NCI-H2081 treated with DMSO at 0.1 percent for 48 hours (cell line): ENCODE measurements at regions not wholly inside any gene's neighbourhood (a gene's known extent, or its start where the extent isn't known, plus 50 kb on each side); places are given as distances from the start of the nearest gene placed in this dataset.
"Not testable (repeated sequence)": the region's sequence is repeated elsewhere in the genome, so short reads cannot be mapped to it uniquely, and the experiment has no call there.

Experiments
- DNase-seq: peaks from one replicate; lab custom pipeline; 2025; lab: John Stamatoyannopoulos, UW

DNA sequence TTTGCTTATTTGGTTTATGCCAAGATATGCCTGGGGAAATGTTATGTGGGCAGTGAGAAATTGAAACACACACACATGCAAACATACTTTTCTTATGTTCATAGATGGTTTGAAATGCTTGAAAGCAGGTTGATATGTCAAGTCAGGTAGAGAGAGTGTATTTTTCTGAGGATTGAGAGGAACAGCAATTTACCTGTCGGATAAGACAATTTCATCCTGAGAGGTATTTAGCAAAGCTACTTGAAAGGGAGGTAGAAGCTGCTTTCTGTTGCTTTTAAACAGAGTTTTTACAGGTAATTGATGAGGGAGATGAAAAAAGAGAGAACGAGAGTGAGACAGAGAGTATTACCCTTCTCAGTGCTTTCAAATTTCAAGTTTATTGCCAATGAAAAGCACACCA lies 854.3 kb downstream of the CDH8 start:
- no peak for DNase-seq

DNA sequence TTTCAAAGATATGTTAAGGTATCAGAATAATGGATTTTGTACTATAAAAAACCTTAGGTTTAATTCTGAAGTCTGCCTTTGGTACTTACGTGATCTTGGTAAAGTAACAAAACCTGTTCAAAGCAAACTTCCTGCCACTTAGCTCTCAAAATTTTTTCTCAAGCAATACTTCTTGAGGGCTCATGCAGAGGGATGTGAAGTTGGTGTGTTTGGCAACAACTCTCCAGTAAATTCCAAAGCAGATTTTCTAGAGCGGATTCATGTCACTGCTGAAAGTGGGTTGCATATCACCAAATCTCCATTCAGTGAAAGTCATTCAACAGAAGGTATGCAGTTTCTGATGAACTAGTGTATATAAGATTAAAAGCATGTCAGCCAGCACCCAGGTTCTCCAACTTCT lies 856.7 kb downstream of the CDH8 start:
- no peak for DNase-seq

DNA sequence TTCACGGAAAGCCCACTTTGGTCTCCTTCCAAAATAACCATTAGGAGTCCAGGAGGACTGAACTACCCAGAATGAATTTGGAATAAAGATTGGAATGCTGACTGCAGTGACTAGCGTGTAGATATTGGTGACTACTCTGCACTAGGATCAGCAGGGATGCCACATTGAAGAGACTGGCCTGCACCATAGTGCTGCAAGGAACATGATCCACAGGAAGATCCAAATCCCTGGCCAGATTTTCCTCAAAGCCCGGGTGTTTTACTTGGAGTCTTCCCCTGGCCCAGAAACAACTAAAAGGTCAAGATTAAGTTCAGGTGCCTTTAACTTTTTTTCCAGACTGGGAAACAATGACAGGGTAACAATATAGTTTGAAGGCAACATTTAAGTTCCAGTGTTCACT lies 870.4 kb downstream of the CDH8 start:
- DNase-seq = no peak

DNA sequence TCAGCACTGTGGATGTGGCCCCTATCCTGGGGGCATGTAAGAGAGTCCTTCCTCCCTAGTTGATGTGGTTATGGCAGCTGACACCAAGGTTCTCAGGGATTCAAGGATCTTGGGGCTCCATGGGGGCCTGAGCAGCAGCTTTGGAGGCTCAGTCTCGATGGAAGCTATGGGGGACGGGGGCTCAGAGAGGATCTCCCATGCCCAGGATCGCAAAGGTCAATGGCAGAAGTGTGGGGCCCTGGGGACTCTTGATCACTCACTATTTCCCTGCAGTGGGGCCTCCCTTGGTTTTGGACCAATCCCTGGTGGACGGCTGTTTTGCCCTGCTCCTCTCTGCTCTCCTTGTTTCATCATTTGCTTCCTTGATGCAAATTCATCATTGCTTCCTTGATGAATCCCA lies 885.9 kb downstream of the CDH8 start:
- no peak for DNase-seq

DNA sequence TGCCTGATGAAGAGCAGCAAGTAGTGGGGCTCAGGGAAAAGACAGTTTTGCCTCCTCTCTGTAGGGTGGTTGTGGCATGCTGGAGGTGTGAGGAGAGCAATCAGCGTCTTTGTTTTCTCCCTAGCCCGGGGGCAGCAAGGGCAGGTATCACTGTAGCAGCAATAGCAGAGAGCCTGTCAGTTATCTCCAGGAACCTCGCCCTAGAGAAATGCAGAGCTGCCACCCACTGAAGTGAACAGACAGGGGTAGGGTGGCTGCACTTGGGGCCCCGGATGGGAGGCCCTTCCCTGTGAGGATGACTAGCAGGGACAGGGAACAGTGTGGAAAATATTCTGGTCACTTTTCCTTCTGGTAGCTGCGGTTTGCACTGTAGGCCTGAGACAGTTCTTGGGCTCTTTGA lies 886.5 kb downstream of the CDH8 start:
- DNase-seq = no peak

DNA sequence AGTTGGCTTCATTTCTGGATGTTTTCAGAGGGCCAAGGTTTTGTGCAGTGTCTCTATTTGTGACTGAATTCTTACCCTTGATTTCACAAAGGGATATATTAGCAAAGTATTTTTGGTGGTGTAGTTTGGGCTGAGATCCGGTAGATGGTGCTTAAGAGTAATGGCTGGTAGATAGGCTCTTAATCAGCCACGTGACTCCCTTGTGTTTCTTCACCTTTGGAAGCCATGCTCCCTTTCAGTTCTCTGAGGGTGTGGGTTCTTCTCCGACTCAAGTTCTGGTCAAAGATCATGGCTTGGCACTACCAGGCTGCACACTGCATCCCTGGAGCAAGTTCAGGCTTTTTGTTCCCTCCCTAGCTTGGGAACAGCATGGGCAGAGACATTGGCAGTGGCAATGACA lies 887.3 kb downstream of the CDH8 start:
- no peak for DNase-seq

DNA sequence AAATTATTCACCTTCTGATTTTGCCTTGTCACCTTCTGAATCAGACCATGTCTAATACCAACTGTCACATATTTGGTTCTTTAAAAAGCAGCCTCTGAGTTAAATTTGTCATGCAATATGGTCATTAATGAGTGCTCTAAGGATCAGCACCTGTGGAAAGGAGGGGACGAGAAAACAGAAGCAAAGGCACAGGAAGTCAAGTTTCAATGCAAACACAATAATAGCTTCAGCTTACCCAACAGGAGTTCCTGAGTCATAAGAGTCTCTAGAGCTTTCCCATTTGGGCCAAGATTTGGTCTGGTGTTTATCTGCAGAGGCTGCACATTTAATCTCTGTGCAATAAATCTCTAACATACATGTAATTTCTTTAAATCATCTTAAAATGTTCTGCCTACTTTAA lies 889.8 kb downstream of the CDH8 start:
- no peak for DNase-seq

DNA sequence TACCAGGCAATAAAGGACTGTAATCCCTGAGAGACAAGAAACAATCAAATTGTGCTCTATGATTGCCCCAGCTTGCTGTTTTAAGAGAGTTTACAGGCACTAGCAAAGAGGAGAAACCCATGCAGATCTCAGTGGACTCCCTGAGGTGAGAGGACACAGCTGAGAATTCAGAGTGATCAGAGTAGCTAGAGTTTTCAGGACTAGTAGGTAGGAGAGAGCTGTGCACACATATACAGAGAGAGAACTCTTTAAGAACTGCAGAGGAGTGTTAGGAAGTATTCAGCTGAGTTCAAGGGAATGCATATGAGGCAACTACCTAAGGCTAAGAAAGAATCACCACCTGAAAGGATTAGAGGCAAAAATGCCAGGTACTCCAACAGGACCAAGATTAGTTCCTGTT lies 904.8 kb downstream of the CDH8 start:
- no peak for DNase-seq

DNA sequence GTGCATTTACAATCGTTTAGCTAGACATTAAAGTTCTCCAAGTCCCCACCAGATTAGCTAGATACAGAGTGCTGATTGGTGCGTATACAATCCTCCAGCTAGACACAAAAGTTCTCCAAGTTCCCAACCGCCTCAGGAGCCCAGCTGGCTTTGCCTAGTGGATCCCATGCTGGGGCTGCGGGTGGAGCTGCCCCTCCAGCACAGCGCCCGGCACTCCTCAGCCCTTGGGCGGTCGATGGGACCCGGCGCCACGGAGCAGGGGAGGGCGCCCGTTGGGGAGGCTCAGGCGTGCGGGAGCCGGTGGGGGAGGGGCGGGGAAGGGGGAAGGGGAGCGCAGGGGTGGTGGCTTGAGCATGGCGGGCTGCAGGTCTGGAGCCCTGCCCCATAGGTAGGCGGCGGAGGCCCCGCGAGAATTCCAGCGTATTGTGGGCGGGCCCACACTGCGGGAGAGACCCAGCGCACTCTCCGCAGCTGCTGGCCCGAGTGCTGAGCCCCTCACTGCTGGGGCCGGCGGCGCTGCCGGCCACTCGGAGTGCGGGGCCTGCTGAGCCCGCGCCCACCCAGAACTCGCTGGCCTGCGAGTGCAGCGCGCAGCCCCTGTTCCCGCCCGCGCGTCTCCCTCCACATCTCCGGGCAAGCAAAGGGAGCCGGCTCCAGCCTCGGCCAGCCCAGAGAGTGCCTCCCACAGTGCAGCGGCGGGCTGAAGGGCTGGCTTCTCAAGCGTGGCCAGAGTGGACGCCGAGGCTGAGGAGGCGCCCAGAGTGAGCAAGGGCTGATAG lies 907.5 kb downstream of the CDH8 start:
- DNase-seq = no peak

DNA sequence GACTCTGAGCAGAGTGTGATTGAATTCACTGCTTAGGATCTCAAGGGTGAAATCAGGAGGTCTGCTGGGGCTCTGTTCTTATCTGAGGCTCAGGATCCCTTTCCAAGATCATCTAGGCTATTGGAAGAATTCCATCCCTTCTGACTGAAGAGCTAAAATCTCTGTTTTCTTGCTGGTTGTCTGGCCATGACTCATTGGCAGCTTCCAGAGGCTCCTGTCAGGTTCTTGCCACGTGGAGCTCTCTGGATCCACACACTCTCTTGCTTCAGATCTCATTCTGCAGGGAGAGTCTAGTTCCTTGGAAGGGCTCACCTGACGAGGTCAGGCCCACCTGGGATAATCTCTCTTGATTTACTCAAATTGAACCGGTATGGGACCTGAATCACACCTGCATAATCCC lies 930.7 kb downstream of the CDH8 start:
- DNase-seq = no peak

DNA sequence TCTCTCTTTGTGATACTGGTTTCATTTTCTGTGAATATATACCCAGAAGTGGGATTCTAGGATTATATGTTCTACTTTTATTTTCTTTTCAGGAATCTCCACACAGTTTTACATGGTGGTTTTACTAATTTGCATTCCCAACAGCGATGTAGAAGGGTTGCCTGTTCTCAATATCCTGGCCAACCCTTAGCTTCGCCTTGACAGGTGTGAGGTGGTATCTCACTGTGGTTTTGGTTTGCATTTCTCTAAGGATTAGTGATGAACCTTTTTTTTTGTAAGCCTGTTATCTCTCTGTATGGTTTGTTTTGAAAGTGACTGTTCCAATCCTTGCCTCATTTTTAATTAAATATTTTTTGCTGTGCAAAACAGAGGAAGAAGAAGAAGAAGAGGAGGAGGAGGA lies 937.7 kb downstream of the CDH8 start:
- no peak for DNase-seq

DNA sequence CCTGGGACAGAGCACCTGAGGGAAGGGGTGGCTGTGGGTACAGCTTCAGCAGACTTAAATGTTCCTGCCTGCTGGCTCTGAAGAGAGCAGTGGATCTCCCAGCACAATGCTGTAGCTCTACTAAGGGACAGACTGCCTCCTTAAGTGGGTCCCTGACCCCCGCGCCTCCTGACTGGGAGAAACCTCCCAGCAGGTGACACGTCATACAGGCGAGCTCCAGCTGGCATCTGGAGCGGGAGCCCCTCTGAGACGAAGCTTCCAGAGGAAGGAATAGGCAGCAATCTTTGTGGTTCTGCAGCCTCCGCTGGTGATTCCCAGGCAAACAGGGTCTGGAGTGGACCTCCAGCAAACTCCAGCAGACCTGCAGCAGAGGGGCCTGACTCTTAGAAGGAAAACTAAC lies 944.9 kb downstream of the CDH8 start:
- not testable (repeated sequence) for DNase-seq

DNA sequence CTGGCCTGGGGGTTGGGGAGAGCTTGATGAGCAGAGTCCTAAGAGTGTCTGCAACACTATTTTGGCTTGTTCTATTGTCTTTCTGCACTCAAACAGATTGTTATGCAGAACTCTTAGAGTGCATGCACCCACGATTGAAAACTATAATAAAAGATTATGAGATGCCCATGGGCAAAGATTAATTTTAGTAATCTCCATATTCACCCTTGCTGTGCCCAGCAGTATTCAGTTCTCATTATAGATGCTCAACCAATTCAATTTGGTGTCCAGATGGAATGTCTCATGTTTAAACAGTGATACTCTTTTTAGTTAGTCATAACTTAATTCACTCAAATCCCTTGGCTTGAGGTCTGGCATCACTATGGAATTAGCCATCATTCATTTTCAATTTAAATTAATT lies 952.5 kb downstream of the CDH8 start:
- no peak for DNase-seq

DNA sequence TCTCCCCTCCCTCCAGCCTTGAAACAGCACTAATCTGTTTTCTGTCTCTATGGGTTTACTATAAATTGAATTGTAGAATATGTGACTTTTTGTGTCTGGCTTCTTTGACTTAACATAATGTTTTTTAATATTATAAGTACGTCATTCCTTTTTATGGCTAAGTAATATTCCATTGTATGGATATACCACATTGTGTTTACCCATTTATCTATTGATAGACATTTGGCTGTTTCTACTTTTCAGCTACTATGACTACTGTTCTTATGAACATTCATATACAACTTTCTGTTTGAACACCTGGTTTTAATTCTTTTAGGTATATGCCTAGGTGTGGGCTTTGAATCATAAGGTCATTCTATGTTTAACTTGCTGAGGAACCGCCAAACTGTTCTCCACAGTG lies 961.9 kb downstream of the CDH8 start:
- DNase-seq = no peak

DNA sequence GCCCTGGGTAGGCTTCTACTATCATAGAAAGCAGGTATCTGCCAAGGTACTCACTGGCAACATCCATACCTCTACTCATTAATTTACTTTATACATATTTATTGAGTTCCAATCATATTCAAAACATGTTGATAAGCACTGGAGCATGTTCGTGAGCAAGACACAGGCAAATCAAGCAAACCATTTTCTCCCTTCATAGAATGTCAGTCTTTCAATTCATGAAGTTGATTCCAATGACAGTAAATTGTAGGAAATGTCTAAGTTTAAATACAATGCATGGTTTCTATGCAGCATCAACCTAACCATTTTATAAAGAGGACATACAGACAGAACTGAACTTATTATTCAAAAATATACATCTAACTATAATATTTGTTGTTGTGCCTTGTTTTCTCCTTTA lies 978.6 kb downstream of the CDH8 start:
- no peak for DNase-seq

DNA sequence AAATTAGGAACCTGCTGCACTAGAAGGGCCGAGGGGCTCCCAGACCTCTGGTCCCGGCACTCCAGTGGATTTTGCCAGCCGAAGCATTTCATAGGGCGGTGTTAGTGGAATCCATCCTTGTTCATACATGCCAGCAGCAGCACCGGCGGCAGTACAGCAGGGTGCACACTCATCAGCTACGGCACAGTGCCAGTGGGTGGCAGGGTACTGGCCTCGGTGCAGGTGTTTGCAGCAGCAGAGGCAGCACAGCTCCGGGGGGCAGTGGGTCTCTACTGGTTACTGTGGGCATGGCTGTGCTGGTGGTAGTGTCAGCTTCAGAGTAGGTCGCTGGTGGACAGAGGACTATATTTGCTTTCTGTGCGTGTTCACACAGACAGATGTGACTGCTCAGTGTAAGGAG lies 985.7 kb downstream of the CDH8 start:
- no peak for DNase-seq

DNA sequence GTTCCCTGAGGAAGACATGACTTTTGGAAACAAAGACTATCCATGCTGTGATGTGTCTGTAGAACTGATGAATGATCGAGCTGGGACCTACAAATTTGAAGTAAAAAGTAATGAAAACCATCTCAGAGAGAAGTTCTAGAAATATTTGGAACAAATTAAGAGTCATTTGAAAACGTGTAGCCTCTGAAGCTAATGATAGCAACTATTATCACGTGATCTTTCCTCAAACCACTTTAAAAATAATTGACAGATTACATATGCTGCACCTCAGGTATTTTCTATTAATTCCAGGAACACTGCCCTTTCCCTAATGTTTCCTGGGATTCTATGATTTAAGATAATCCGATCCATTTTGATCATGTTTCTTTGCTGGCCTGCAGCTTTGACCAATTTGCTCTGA lies 990.3 kb downstream of the CDH8 start:
- DNase-seq = no peak

DNA sequence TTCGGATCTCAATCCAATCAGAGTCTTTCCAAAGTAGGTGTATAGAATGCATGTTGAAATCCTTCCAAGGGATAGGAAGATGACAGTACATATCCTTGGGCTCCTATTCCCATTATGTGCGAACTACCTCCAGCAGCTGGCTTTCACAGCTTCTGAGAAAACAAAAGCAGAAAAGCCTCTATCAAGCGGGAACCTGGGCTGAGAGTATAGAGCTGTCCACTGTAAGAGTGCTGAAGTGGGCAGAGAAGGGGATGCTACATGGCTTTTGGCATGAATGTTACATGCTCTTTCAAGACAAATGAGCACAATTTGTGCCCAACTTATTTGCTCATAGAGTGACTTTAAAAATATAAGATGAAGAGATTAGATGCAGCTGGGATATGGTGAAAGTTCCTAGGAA lies 993.5 kb downstream of the CDH8 start:
- DNase-seq = no peak

DNA sequence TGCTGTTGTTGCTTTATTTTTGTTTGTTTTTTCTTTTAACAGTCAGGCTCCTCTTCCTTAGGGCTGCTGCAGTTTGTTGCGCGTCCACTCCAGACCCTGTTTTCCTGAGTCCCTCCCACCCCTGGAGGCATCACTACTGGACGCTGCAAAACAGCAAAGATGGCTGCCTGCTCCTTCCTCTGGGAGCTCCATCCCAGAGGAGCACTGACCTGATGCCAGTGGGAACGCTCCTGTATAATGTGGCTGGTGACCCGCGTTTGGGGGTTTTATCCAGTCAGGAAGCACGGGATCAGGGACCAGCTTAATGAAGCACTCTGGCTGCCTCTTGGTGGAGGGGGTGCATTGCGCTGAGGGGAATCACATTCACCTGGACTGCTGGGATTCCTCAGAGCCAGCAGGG lies 1005.6 kb downstream of the CDH8 start:
- DNase-seq = no peak

DNA sequence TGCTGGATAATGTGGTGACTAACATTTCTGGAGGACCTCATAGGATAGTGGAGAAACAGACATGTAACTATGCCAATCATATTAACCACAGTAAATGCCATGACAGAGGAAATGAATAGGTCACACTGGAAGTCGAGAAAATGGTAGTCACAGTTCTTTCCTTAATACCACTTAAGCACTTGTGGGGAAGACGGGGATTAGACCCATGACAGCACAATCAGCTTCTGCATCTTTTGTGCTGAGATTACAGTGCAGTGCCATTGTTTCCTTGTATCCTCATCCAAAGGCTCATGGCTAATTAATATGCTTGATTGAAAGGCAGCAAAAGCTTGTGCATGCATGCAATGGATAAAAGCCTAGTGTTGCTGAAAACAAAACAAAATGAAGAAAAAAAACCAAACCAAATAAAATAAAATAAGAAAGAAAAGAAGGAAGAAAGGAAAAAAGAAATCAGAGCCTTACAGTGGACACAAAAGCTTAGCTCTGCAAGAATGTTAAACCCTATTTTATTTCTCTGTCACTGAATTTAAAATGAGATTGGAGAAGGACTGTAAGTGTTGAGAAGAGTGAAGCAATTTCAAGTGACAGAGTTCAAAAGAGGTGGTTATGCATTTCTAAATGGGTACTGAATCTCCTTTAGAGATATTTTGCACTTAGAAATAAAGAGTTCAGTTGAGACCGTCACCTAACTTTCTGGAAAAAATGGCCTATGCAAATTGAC lies 1011.9 kb downstream of the CDH8 start:
- no peak for DNase-seq

DNA sequence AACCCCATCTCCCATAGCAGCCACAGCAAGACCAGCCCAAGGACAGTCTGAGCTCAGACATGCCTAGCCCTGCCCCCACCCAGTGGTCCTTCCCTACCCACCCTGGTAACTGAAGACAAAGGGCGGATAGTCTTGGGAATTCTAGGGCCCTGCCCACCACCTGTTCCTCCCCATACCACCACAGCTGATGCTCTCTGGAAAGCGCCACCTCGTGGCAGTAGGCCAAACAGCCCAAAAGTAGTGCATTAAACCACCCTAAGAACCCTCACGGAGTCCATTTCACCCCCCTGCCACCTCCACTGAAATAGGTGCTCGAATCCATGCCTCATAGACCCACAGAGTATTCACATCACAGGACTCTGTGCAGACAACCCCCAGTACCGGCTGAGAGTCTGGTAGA lies 1021.4 kb downstream of the CDH8 start:
- DNase-seq = no peak

DNA sequence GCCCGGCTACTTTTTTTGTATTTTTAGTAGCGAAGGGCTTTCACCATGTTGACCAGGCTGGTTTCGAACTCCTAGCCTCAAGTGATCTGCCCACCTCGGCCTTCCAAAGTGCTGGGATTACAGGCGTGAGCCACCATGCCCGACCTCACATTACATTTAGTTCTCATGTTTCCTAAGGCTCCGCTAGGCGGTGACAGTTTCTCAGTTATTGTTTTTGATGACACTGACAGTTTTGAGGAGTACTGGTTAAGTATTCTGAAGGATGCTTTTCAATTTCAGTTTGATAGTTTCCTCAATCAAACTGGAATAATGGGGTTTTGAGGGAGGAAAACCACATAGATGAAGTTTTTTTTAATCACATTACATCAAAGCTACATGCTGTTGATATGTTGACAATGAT lies 1028.5 kb downstream of the CDH8 start:
- no peak for DNase-seq

DNA sequence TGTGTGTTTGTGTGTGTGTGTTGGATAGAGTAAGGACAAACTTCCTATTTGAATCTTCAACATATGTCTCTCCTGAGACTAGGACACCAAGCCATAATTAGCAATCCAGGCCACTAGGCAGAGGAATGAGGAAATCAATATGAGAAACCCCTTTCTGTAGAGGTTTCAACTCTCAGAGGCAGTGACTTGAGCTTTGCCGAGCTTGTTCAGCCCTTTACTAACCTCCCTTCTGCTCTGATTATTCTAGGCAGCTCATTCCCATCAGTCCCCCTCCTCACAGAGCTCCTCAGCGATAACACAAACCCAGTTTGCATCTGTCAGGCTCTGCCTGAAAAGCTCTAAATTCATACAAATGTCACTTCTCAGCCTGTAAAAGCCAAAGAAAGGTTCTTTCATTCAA lies 1030.3 kb downstream of the CDH8 start:
- no peak for DNase-seq
